Caki2 (cell line): ENCODE measurements at regions not wholly inside any gene's neighbourhood (a gene's known extent, or its start where the extent isn't known, plus 50 kb on each side); places are given as distances from the start of the nearest gene placed in this dataset.
"Not testable (repeated sequence)": the region's sequence is repeated elsewhere in the genome, so short reads cannot be mapped to it uniquely, and the experiment has no call there.

ENCODE experiments used
- DNase-seq: peaks from one replicate; pipeline ENCODE4 v3.0.0-alpha.2; 2015; ENCODE audit warnings: low read depth
- in situ Hi-C: cut with HindIII; loops from 2 replicates; pipeline ENCODE4 v1.10.0; 2016; ENCODE audit warnings: low sequenced_read_pairs, low pct_unique_long_range_greater_than_20kb, mixed read lengths

- DNase-seq = not testable (repeated sequence)
Measured at GRCh38 chr7:39863675-39864322, 86.3 kb upstream of the CDK13 start.

GRCh38 chr7:39869888-39870522 is 80.1 kb upstream of the CDK13 start:
- in situ Hi-C loops, DNase-seq: not testable (repeated sequence)

More at GRCh38 chr7:39863675-39864322, 86.3 kb upstream of the CDK13 start:
- in situ Hi-C loops = not testable (repeated sequence)

- in situ Hi-C loops, DNase-seq: not testable (repeated sequence)
Measured at GRCh38 chr7:39871610-39872009, 78.4 kb upstream of the CDK13 start.

GRCh38 chr7:39880556-39880955 is 69.5 kb upstream of the CDK13 start:
- DNase-seq = no peak
- in situ Hi-C loops = no loop called here

GRCh38 chr7:39882148-39882784 is 67.8 kb upstream of the CDK13 start:
- no peak for DNase-seq
- in situ Hi-C loops = no loop called here

- in situ Hi-C loops = no loop called here
Measured at GRCh38 chr7:39883812-39884390, 66.2 kb upstream of the CDK13 start.

GRCh38 chr7:39888171-39888853 is 61.7 kb upstream of the CDK13 start:
- in situ Hi-C loops = no loop called here
- no peak for DNase-seq

More at GRCh38 chr7:39883812-39884390, 66.2 kb upstream of the CDK13 start:
- no peak for DNase-seq

GRCh38 chr7:39890411-39890810 is 59.6 kb upstream of the CDK13 start:
- no peak for DNase-seq
- in situ Hi-C loops = no loop called here

- no peak for DNase-seq
- in situ Hi-C loops = no loop called here
Measured at GRCh38 chr7:39891894-39892293, 58.2 kb upstream of the CDK13 start.

GRCh38 chr7:39892361-39892760 is 57.7 kb upstream of the CDK13 start:
- in situ Hi-C loops = no loop called here

GRCh38 chr7:39894904-39895303 is 55.2 kb upstream of the CDK13 start:
- in situ Hi-C loops = no loop called here
- DNase-seq = no peak

More at GRCh38 chr7:39892361-39892760, 57.7 kb upstream of the CDK13 start:
- no peak for DNase-seq

GRCh38 chr7:39896840-39897239 is 53.2 kb upstream of the CDK13 start:
- in situ Hi-C loops = no loop called here
- DNase-seq = no peak

GRCh38 chr7:39898867-39899266 is 51.2 kb upstream of the CDK13 start:
- in situ Hi-C loops = no loop called here
- DNase-seq = no peak
